A549 (cell line): ENCODE measurements at regions not wholly inside any gene's neighbourhood (a gene's known extent, or its start where the extent isn't known, plus 50 kb on each side); places are given as distances from the start of the nearest gene placed in this dataset.

Experiments used
- ATAC-seq, 2 experiments: fragments of 200-7000 bp in 1 of 2; fragments of >200 bp in 1 of 2; cut with Nextera tagmentation in 1 of 2; cut with Tn5 transposase in 1 of 2; 3 replicates each; pipeline versions ENCODE4 v1.8.0 to v1.9.1; 2018 to 2020; ENCODE audit warnings: mild to moderate bottlenecking in 1 of 2, moderate library complexity in 1 of 2
- CTCF ChIA-PET: fragments of 300-600 bp; sonication (Branson Sonifier 250); formaldehyde crosslinking; extraction: SDS; loops from one replicate; lab custom pipeline; 2021; ENCODE audit warnings: antibody characterized with exemption, inconsistent platforms; lab: Yijun Ruan, JAX
- POLR2A ChIA-PET: fragments of 350-600 bp; formaldehyde crosslinking; extraction: SDS; loops from one replicate; lab custom pipeline; 2021; ENCODE audit warnings: antibody characterized with exemption, inconsistent platforms; lab: Yijun Ruan, JAX
- DNase-seq, 2 experiments: peaks; one replicate each; pipeline versions ENCODE4 v3.0.0 to v3.0.0-alpha.2; 2011 to 2016; ENCODE audit warnings: low read depth in 1 of 2, low spot score in 1 of 2
- FAIRE-seq: peaks from 2 replicates; lab custom pipeline; 2011; peaks lifted over from hg19 to GRCh38; lab: Jason Lieb, UNC
- H3K27ac ChIP-seq, 2 experiments: fragments of >200 bp; sonication (Bioruptor Twin); formaldehyde crosslinking; 3 replicates each; pipeline ENCODE4 v1.5.1; 2016 to 2017
- H3K4me1 ChIP-seq: fragments of >200 bp; sonication (Bioruptor Twin); formaldehyde crosslinking; 3 replicates; pipeline ENCODE4 v1.6.1; 2016
- H3K4me2 ChIP-seq: fragments of >200 bp; sonication (Bioruptor Twin); formaldehyde crosslinking; 3 replicates; pipeline ENCODE4 v1.6.1; 2016
- H3K4me3 ChIP-seq: fragments of >200 bp; sonication (Bioruptor Twin); formaldehyde crosslinking; 3 replicates; pipeline ENCODE4 v1.5.1; 2016
- H3K9me3 ChIP-seq: fragments of >200 bp; sonication (Bioruptor Twin); formaldehyde crosslinking; 3 replicates; pipeline ENCODE4 v1.6.1; 2016
- CEBPB ChIP-seq, 2 experiments: fragments of >200 bp in 1 of 2; sonication (Bioruptor Twin) in 1 of 2; formaldehyde crosslinking in 1 of 2; IDR thresholded peaks; 2 replicates each; pipeline ENCODE4 v1.6.1; 2012 to 2016
- CHD2 ChIP-seq: fragments of 150-350 bp; IDR thresholded peaks from 2 replicates; pipeline ENCODE4 v1.6.1; 2014; ENCODE audit warnings: low read length; ENCODE audit not compliant: partially characterized antibody
- ESRRA ChIP-seq: fragments of 150-350 bp; IDR thresholded peaks from 2 replicates; pipeline ENCODE4 v1.6.1; 2014; ENCODE audit warnings: mild to moderate bottlenecking, low read length, borderline replicate concordance
- FOSL2 ChIP-seq, 2 experiments: fragments of 450-650 bp in 1 of 2; fragments of >200 bp in 1 of 2; sonication (Bioruptor Twin) in 1 of 2; formaldehyde crosslinking; IDR thresholded peaks; 2 replicates each; pipeline versions ENCODE4 v1.5.0 to v1.6.1; 2016 to 2020; ENCODE audit warnings: mild to moderate bottlenecking in 1 of 2, moderate library complexity in 1 of 2
- HEYL ChIP-seq: fragments of 250-450 bp; sonication (Bioruptor Pico); IDR thresholded peaks from 2 replicates; pipeline ENCODE4 v1.8.0; 2021; ENCODE audit warnings: mild to moderate bottlenecking, moderate library complexity
- HOXB5 ChIP-seq: fragments of 250-450 bp; sonication (Bioruptor Pico); IDR thresholded peaks from 2 replicates; pipeline ENCODE4 v1.5.0; 2020; ENCODE audit warnings: mild to moderate bottlenecking, moderate library complexity
- JUN ChIP-seq, 2 experiments: fragments of >200 bp; sonication (Bioruptor Twin); formaldehyde crosslinking; IDR thresholded peaks; 2 replicates in 1 of 2; 3 replicates in 1 of 2; pipeline ENCODE4 v1.6.1; 2016 to 2017
- JUNB ChIP-seq: fragments of >200 bp; sonication (Bioruptor Twin); formaldehyde crosslinking; IDR thresholded peaks from 2 replicates; pipeline ENCODE4 v1.6.1; 2016
- KDM5A ChIP-seq: fragments of 200-600 bp; sonication (generic); IDR thresholded peaks from 2 replicates; pipeline ENCODE4 v1.6.1; 2016; ENCODE audit warnings: antibody characterized with exemption, mild to moderate bottlenecking
- MAFK ChIP-seq: fragments of 450-650 bp; IDR thresholded peaks from 2 replicates; pipeline ENCODE4 v1.6.1; 2014; ENCODE audit not compliant: partially characterized antibody
- NPAS2 ChIP-seq: fragments of 250-450 bp; sonication (Bioruptor Pico); IDR thresholded peaks from 2 replicates; pipeline ENCODE4 v1.8.0; 2022; ENCODE audit warnings: mild to moderate bottlenecking, moderate library complexity, borderline replicate concordance
- TP53 ChIP-seq: fragments of 250-450 bp; sonication (Bioruptor Pico); IDR thresholded peaks from 2 replicates; pipeline ENCODE4 v1.5.0; 2021; ENCODE audit warnings: mild to moderate bottlenecking, moderate library complexity
- ZNF302 ChIP-seq: fragments of 250-450 bp; sonication (Bioruptor Pico); IDR thresholded peaks from 2 replicates; pipeline ENCODE4 v1.9.0; 2021; ENCODE audit warnings: inconsistent platforms, mild to moderate bottlenecking, moderate library complexity
- ZSCAN20 ChIP-seq: fragments of 250-450 bp; sonication (Bioruptor Pico); IDR thresholded peaks from 2 replicates; pipeline ENCODE4 v1.8.0; 2022; ENCODE audit warnings: mild to moderate bottlenecking, moderate library complexity
- WGBS: methylation state at CpG from one replicate; pipeline ENCODE4 v1.1.6; 2017; ENCODE audit errors: missing lambda C conversion rate; 5-methylcytosine and 5-hydroxymethylcytosine counted together
- TF ChIP-seq, protein P1 (sequence below): IDR thresholded peaks from 2 replicates; pipeline ENCODE4 v1.6.1; 2012
- TF ChIP-seq, protein P2 (sequence below): fragments of 450-650 bp; IDR thresholded peaks from 2 replicates; pipeline ENCODE4 v1.6.1; 2014; ENCODE audit warnings: antibody characterized with exemption
- TF ChIP-seq, protein P3 (sequence below): fragments of >200 bp; sonication (Bioruptor Twin); formaldehyde crosslinking; IDR thresholded peaks from 3 replicates; pipeline ENCODE4 v1.5.1; 2016
- TF ChIP-seq, protein P4 (sequence below): fragments of 250-450 bp; sonication (Bioruptor Pico); IDR thresholded peaks from 2 replicates; pipeline ENCODE4 v1.5.0; 2021; ENCODE audit warnings: mild to moderate bottlenecking, moderate library complexity, borderline replicate concordance
- TF ChIP-seq, protein P5 (sequence below): fragments of >200 bp; sonication (Bioruptor Twin); formaldehyde crosslinking; IDR thresholded peaks from 2 replicates; pipeline ENCODE4 v1.6.1; 2016

DNA sequence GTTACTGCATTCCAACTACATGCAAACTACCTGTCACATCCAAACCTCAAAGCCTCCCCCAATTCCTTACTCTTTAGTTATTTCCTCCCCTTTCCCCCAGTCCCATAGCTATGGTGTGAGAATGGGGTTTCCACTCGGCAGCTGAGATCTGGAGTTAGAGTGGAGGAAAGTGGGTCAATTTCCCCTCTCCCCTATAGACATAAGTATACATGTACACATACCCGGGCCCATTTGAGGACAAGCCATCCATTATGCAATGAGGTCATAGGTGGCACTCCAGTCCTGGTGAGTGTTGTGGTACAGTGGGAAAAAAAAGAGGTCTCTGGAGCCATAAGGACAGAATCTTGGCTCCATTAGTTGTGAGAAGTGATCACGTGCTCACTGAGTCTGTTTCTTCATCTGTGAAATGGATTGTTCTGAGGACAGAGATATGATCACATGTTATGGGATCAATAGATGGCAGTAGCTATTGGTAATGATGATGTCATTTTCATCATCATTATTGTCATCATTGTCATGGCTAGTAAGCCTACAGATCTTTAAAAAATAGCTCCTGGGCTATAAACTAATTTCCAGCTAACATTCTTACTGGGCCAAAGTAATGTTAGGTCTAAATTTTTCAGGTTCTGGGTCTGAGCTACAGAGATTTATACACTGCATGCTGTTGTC, 119.0 kb downstream of the BCL2L11 start:
- DNase-seq = no peak
- ChIA-PET CTCF (no interaction called here), POLR2A (no interaction called here)
- Histone ChIP-seq H3K4me3 (no peak overlapping the region), H3K27ac (no peak overlapping the region), H3K4me2 (no peak overlapping the region), H3K4me1 (no peaks in the 10 kb centered on the region), H3K9me3 (no peaks in the 10 kb centered on the region)
- 95% methylated on average over 3 of the region's 3 CpGs for WGBS
- no peak for FAIRE-seq
- ATAC-seq = no peak
- TF ChIP-seq HOXB5 (no peak), ZSCAN20 (CRISPR knock-in tag) (no peak), HEYL (CRISPR knock-in tag) (no peak), ZNF302 (CRISPR knock-in tag) (no peak)
- TF ChIP-seq, protein P1, sequence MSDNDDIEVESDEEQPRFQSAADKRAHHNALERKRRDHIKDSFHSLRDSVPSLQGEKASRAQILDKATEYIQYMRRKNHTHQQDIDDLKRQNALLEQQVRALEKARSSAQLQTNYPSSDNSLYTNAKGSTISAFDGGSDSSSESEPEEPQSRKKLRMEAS = no peak
- TF ChIP-seq, protein P2, sequence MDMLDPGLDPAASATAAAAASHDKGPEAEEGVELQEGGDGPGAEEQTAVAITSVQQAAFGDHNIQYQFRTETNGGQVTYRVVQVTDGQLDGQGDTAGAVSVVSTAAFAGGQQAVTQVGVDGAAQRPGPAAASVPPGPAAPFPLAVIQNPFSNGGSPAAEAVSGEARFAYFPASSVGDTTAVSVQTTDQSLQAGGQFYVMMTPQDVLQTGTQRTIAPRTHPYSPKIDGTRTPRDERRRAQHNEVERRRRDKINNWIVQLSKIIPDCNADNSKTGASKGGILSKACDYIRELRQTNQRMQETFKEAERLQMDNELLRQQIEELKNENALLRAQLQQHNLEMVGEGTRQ = no peak
- TF ChIP-seq, protein P3, sequence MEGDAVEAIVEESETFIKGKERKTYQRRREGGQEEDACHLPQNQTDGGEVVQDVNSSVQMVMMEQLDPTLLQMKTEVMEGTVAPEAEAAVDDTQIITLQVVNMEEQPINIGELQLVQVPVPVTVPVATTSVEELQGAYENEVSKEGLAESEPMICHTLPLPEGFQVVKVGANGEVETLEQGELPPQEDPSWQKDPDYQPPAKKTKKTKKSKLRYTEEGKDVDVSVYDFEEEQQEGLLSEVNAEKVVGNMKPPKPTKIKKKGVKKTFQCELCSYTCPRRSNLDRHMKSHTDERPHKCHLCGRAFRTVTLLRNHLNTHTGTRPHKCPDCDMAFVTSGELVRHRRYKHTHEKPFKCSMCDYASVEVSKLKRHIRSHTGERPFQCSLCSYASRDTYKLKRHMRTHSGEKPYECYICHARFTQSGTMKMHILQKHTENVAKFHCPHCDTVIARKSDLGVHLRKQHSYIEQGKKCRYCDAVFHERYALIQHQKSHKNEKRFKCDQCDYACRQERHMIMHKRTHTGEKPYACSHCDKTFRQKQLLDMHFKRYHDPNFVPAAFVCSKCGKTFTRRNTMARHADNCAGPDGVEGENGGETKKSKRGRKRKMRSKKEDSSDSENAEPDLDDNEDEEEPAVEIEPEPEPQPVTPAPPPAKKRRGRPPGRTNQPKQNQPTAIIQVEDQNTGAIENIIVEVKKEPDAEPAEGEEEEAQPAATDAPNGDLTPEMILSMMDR = no peak
- TF ChIP-seq, protein P4, sequence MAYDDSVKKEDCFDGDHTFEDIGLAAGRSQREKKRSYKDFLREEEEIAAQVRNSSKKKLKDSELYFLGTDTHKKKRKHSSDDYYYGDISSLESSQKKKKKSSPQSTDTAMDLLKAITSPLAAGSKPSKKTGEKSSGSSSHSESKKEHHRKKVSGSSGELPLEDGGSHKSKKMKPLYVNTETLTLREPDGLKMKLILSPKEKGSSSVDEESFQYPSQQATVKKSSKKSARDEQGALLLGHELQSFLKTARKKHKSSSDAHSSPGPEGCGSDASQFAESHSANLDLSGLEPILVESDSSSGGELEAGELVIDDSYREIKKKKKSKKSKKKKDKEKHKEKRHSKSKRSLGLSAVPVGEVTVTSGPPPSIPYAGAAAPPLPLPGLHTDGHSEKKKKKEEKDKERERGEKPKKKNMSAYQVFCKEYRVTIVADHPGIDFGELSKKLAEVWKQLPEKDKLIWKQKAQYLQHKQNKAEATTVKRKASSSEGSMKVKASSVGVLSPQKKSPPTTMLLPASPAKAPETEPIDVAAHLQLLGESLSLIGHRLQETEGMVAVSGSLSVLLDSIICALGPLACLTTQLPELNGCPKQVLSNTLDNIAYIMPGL (CRISPR knock-in tag) = no peak

DNA sequence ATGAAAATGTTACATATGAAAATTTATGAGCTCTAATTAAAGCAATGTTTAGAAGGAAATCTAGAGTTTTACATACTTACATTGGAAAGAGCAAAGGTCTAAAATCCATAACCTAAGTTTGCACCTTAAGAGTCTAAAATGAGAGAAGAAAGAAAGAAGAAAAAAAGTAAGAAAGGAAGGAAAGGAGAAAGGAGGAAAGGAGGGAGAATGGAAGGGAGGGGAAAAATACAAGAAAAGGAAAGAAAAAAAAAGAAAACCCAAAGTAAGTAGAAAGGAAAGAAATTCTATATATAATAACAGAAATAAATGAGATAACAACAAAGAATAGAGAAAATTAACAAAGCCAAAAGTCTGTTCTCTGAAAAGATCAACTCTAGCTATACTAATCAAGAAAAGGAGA, 122.6 kb downstream of the BCL2L11 start:
- H3K9me3 ChIP-seq = no peaks in the 10 kb centered on the region
- DNase-seq (no peak), ATAC-seq (no peak), FAIRE-seq (no peak)
- no peak overlapping the region for H3K4me2 ChIP-seq
- no peak overlapping the region for H3K4me3 ChIP-seq
- no peak overlapping the region for H3K27ac ChIP-seq
- CTCF ChIA-PET = interaction anchor here (0.6 kb wide), 1 partner anchor 216 kb away, joined by 3 read pairs; no protein-coding TSS in a partner anchor
- H3K4me1 ChIP-seq = no peaks in the 10 kb centered on the region
- POLR2A ChIA-PET = no interaction called here
- no peak for TF ChIP-seq CHD2
- no peak for TF ChIP-seq ESRRA
- TF ChIP-seq CEBPB (IDR thresholded peaks at IDR 0.05) = no peak
- no peak for TF ChIP-seq TP53
- TF ChIP-seq KDM5A = no peak
- TF ChIP-seq HEYL (CRISPR knock-in tag) = no peak
- TF ChIP-seq JUN (IDR thresholded peaks at IDR 0.05) = no peak
- TF ChIP-seq FOSL2 (IDR thresholded peaks at IDR 0.05) = no peak
- no peak for TF ChIP-seq FOSL2 (CRISPR knock-in tag; IDR thresholded peaks at IDR 0.05)
- no peak for TF ChIP-seq MAFK
- TF ChIP-seq, protein P5, sequence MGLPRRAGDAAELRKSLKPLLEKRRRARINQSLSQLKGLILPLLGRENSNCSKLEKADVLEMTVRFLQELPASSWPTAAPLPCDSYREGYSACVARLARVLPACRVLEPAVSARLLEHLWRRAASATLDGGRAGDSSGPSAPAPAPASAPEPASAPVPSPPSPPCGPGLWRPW = no peak
- TF ChIP-seq ZNF302 (CRISPR knock-in tag) = no peak
- no peak for TF ChIP-seq NPAS2 (CRISPR knock-in tag)
- TF ChIP-seq JUNB = no peak

DNA sequence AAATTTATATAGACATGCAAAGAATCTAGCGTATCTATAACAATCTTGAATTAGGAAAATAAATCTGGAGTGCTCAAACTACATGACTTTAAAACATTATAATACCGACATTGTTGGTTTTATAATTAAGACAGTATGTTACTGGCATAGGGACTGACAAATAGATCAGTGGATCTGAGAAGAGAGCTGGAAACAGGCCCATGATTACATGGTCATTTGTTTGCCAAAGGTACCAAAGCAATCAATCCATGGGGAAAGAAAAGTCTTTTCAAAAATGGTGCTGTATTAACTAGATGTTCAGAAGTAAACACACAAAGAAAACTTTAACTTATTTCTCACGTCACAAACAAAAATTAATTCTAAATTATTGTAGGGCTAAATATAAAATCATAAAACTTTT, 124.2 kb downstream of the BCL2L11 start:
- no peaks in the 10 kb centered on the region for H3K9me3 ChIP-seq
- no peak for ATAC-seq
- no peak for FAIRE-seq
- H3K4me2 ChIP-seq = no peak overlapping the region
- DNase-seq = no peak
- ChIA-PET CTCF (no interaction called here), POLR2A (no interaction called here)
- H3K4me1 ChIP-seq = no peaks in the 10 kb centered on the region
- WGBS = 94% methylated on average over 3 of the region's 3 CpGs
- no peak overlapping the region for H3K4me3 ChIP-seq
- no peak for TF ChIP-seq CHD2
- TF ChIP-seq, protein P5 = no peak
- no peak overlapping the region for H3K27ac ChIP-seq
